ENCODE measurements at regions not wholly inside any gene's neighbourhood (a gene's known extent, or its start where the extent isn't known, plus 50 kb on each side); places are given as distances from the start of the nearest gene placed in this dataset.
"Not testable (repeated sequence)": the region's sequence is repeated elsewhere in the genome, so short reads cannot be mapped to it uniquely, and the experiment has no call there.

DNA sequence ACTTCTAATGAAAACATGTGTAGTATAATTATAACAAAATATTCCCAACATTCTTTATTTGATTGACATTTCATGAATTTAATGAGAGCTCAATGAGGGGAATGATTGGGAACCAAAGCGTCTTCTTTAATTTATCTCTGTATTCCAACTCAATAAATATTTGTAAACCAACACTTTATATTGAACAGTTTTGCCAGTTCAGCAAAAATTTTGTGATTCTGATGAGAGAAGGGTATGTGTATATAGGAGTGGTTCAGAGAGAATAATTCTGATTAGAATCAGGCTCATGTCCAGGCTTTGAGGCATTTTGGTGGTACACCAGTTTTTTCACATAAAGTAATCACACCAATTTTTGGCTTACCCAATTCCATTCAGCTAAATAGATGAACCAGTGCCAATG is 564.2 kb downstream of the TMTC2 start:
- intact Hi-C loops (cut with DNase I) = no loop called here
- 89 to 92% (median 90%) methylated on average over 1 of the region's 1 CpG for WGBS, 4 donors
- Histone ChIP-seq H3K27ac (no peak overlapping the region), H3K4me1 (replicated peaks in 1 of 2) (no peaks in the 10 kb centered on the region), H3K4me3 (no peak overlapping the region), H3K9me3 (replicated peaks in 1 of 3) (no peaks in the 10 kb centered on the region), H3K27me3 (no peaks in the 10 kb centered on the region), H3K36me3 (replicated peaks in 1 of 2) (no peaks in the 10 kb centered on the region)
- DNase-seq = no peak
- no peak for TF ChIP-seq POLR2A (IDR thresholded peaks at IDR 0.05)
- TF ChIP-seq, protein P1, sequence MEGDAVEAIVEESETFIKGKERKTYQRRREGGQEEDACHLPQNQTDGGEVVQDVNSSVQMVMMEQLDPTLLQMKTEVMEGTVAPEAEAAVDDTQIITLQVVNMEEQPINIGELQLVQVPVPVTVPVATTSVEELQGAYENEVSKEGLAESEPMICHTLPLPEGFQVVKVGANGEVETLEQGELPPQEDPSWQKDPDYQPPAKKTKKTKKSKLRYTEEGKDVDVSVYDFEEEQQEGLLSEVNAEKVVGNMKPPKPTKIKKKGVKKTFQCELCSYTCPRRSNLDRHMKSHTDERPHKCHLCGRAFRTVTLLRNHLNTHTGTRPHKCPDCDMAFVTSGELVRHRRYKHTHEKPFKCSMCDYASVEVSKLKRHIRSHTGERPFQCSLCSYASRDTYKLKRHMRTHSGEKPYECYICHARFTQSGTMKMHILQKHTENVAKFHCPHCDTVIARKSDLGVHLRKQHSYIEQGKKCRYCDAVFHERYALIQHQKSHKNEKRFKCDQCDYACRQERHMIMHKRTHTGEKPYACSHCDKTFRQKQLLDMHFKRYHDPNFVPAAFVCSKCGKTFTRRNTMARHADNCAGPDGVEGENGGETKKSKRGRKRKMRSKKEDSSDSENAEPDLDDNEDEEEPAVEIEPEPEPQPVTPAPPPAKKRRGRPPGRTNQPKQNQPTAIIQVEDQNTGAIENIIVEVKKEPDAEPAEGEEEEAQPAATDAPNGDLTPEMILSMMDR (IDR thresholded peaks at IDR 0.05) = no peak

DNA sequence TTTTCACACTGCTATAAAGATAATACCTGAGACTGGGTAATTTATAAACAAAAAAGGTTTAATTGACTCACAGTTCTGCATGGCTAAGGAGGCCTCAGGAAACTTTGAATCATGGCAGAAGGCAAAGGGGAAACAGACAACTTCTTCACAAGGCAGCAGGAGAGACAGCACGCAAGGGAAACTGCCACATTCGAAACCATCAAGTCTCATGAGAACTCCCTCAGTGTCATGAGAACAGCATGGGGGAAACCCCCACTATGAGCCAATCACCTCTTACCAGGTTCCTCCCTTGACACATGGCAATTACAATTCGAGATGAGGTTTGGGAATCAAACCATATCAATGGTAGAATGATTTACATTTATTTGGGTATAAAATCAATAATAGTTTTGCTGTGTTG is 558.5 kb downstream of the TMTC2 start:
- H3K4me3 ChIP-seq = no peak overlapping the region
- no peaks in the 10 kb centered on the region for H3K36me3 ChIP-seq (replicated peaks in 1 of 2)
- no peak overlapping the region for H3K27ac ChIP-seq
- TF ChIP-seq, protein P1 (IDR thresholded peaks at IDR 0.05) = no peak
- TF ChIP-seq POLR2A (IDR thresholded peaks at IDR 0.05) = no peak
- 70 to 80% (median 77%) methylated on average over 3 of the region's 3 CpGs for WGBS, 4 donors
- no peak for DNase-seq
- H3K4me1 ChIP-seq (replicated peaks in 1 of 2) = no peaks in the 10 kb centered on the region
- intact Hi-C loops (cut with DNase I) = no loop called here
- no peaks in the 10 kb centered on the region for H3K9me3 ChIP-seq (replicated peaks in 1 of 3)
- no peaks in the 10 kb centered on the region for H3K27me3 ChIP-seq

DNA sequence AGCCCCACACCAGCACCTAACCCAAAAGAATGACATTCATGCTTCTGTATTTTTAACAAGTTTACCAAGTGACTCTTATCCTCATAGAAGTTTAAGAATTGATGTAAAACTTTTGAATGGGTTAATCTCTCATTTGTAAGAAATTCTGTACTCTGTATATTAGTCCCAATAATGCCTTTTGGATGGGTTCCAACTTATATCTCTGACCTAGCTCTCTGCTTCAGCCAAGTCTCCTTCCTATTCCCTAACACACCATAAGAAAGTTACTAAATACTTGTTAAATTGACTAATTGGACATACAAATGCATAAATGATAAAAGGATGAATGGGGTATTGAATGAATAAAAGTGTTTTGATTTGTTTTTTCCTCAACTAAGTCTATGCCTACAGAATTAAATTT is 557.3 kb downstream of the TMTC2 start:
- Histone ChIP-seq H3K27me3 (no peaks in the 10 kb centered on the region), H3K4me1 (replicated peaks in 1 of 2) (no peaks in the 10 kb centered on the region), H3K9me3 (replicated peaks in 1 of 3) (no peaks in the 10 kb centered on the region), H3K4me3 (no peak overlapping the region), H3K36me3 (replicated peaks in 1 of 2) (no peaks in the 10 kb centered on the region), H3K27ac (no peak overlapping the region)
- TF ChIP-seq POLR2A (IDR thresholded peaks at IDR 0.05) = no peak
- TF ChIP-seq, protein P1 (IDR thresholded peaks at IDR 0.05) = no peak
- no peak for DNase-seq
- intact Hi-C loops (cut with DNase I) = no loop called here

DNA sequence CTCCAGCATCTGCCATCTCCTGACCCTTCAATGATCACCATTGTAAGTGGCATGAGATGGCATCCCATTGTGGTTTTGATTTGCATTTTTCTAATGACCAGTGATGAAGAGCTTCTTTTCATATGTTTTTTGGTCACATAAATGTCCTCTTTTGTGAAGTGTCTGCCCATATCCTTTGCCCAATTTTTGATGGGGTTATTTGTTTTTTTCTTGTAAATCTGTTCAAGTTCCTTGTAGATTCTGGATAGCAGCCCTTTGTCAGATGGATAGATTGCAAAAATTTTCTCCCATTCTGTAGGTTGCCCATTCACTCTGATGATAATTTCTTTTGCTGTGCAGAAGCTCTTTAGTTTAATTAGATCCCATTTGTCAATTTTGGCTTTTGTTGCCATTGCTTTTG is 547.3 kb downstream of the TMTC2 start:
- H3K9me3 ChIP-seq (replicated peaks in 1 of 3); H3K27ac ChIP-seq; H3K36me3 ChIP-seq (replicated peaks in 1 of 2); intact Hi-C loops (cut with DNase I); DNase-seq; H3K4me3 ChIP-seq; H3K27me3 ChIP-seq; H3K4me1 ChIP-seq (replicated peaks in 1 of 2): not testable (repeated sequence)

DNA sequence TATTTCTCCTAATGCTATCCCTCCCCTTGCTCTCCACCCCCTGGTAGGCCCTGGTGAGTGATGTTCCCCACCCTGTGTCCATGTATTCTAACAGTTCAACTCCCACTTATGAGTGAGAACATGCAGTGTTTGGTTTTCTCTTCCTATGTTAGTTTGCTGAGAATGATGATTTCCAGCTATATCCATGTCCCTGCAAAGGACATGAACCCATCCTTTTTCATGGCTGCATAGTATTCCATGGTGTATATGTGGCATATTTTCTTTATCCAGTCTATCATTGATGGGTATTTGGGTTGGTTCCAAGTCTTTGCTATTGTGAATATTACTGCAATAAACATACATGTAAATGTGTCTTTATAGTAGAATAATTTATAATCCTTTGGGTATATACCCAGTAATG is 540.3 kb downstream of the TMTC2 start:
- H3K9me3 ChIP-seq (replicated peaks in 1 of 3); H3K27me3 ChIP-seq; H3K4me3 ChIP-seq; H3K27ac ChIP-seq; DNase-seq; intact Hi-C loops (cut with DNase I); H3K36me3 ChIP-seq (replicated peaks in 1 of 2); H3K4me1 ChIP-seq (replicated peaks in 1 of 2): not testable (repeated sequence)

DNA sequence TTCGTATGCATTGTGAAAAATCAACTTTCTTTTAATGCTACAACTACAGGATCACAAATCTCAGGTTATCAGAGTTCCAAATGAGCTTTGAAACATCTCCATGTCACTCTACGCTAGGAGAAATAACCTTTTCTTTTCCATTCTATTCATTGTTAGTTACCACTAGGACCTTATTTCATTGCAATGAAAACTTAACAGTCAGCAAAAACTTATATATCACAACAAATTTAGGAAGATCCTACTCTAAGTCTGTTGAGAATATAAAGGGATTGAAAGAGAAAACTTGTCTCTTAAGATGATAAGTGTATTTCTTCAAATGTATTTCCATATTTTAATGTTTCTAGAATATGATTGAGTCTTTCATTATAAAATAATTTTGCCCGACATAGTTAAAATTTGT is 539.1 kb downstream of the TMTC2 start:
- intact Hi-C loops (cut with DNase I) = no loop called here
- Histone ChIP-seq H3K4me3 (no peak overlapping the region), H3K27ac (no peak overlapping the region), H3K27me3 (no peaks in the 10 kb centered on the region), H3K9me3 (replicated peaks in 1 of 3) (no peaks in the 10 kb centered on the region), H3K36me3 (replicated peaks in 1 of 2) (no peaks in the 10 kb centered on the region), H3K4me1 (replicated peaks in 1 of 2) (no peaks in the 10 kb centered on the region)
- TF ChIP-seq POLR2A (IDR thresholded peaks at IDR 0.05) = no peak
- TF ChIP-seq, protein P1 (IDR thresholded peaks at IDR 0.05) = no peak
- WGBS, 4 donors = 86 to 92% (median 91%) methylated on average over 3 of the region's 3 CpGs
- no peak for DNase-seq

Measured in adrenal gland (tissue), 9 donors.